ENCODE measurements at regions not wholly inside any gene's neighbourhood (a gene's known extent, or its start where the extent isn't known, plus 50 kb on each side); places are given as distances from the start of the nearest gene placed in this dataset.
A peak's percentile ranks its signal among the peaks of the same experiment; 100 is the strongest.
"Not testable (repeated sequence)": the region's sequence is repeated elsewhere in the genome, so short reads cannot be mapped to it uniquely, and the experiment has no call there.

GRCh38 chr1:5690291-5690690 is 301.9 kb downstream of the NPHP4 start:
- no peaks in the 10 kb centered on the region for H3K36me3 Mint-ChIP-seq
- POLR2A ChIA-PET = no interaction called here
- no peak overlapping the region for H3K4me3 Mint-ChIP-seq
- ATAC-seq (no peak), DNase-seq (no peak)
- H3K9me3 Mint-ChIP-seq = no peaks in the 10 kb centered on the region
- peaks cover 5 to 30% (median 15%) of the 10 kb centered on the region in 5 donors for H3K27me3 Mint-ChIP-seq
- H3K27ac Mint-ChIP-seq = no peak overlapping the region
- peaks cover 0 to 3% (median 0%) of the 10 kb centered on the region in 4 donors for H3K4me1 Mint-ChIP-seq

- no peak overlapping the region for H3K4me3 Mint-ChIP-seq
- no peaks in the 10 kb centered on the region for H3K36me3 Mint-ChIP-seq
- H3K4me1 Mint-ChIP-seq = peaks cover 0 to 6% (median 4%) of the 10 kb centered on the region in 4 donors
- no peak for DNase-seq
- POLR2A ChIA-PET = no interaction called here
- no peak overlapping the region for H3K27ac Mint-ChIP-seq
- no peaks in the 10 kb centered on the region for H3K9me3 Mint-ChIP-seq
- peaks cover 6 to 36% (median 19%) of the 10 kb centered on the region in 5 donors for H3K27me3 Mint-ChIP-seq
- no peak for ATAC-seq
Observed at GRCh38 chr1:5688081-5689077, 303.8 kb downstream of the NPHP4 start.

GRCh38 chr1:5686925-5687706 is 305.1 kb downstream of the NPHP4 start:
- DNase-seq (no peak), ATAC-seq (no peak)
- no peak overlapping the region for H3K4me3 Mint-ChIP-seq
- H3K36me3 Mint-ChIP-seq = no peaks in the 10 kb centered on the region
- peaks cover 6 to 36% (median 16%) of the 10 kb centered on the region in 5 donors for H3K27me3 Mint-ChIP-seq
- H3K9me3 Mint-ChIP-seq = no peaks in the 10 kb centered on the region
- H3K27ac Mint-ChIP-seq = no peak overlapping the region
- peaks cover 0 to 8% (median 6%) of the 10 kb centered on the region in 4 donors for H3K4me1 Mint-ChIP-seq
- POLR2A ChIA-PET = no interaction called here

- POLR2A ChIA-PET = no interaction called here
- Mint-ChIP-seq H3K4me3 (no peak overlapping the region), H3K36me3 (no peaks in the 10 kb centered on the region), H3K27ac (no peak overlapping the region), H3K9me3 (no peaks in the 10 kb centered on the region), H3K4me1 (peaks cover 0 to 8% (median 6%) of the 10 kb centered on the region in 4 donors), H3K27me3 (peaks cover 4 to 33% (median 11%) of the 10 kb centered on the region in 5 donors)
- DNase-seq (no peak), ATAC-seq (no peak)
Observed at GRCh38 chr1:5686195-5686594, 306.0 kb downstream of the NPHP4 start.

GRCh38 chr1:5685446-5686040 is 306.7 kb downstream of the NPHP4 start:
- no peak for DNase-seq
- peaks cover 0 to 8% (median 5%) of the 10 kb centered on the region in 4 donors for H3K4me1 Mint-ChIP-seq
- POLR2A ChIA-PET = no interaction called here
- H3K27me3 Mint-ChIP-seq = peaks cover 2 to 27% (median 11%) of the 10 kb centered on the region in 5 donors
- H3K4me3 Mint-ChIP-seq = no peak overlapping the region
- H3K9me3 Mint-ChIP-seq = peaks cover 0 to under 1% (median 0%) of the 10 kb centered on the region in 9 donors
- H3K36me3 Mint-ChIP-seq = no peaks in the 10 kb centered on the region
- ATAC-seq = no peak
- no peak overlapping the region for H3K27ac Mint-ChIP-seq

- Mint-ChIP-seq H3K27me3 (peaks cover 0 to 29% (median 9%) of the 10 kb centered on the region in 5 donors), H3K4me1 (peaks cover 0 to 8% (median 5%) of the 10 kb centered on the region in 4 donors), H3K9me3 (peaks cover 0 to 2% (median 0%) of the 10 kb centered on the region in 9 donors), H3K36me3 (no peaks in the 10 kb centered on the region), H3K4me3 (no peak overlapping the region), H3K27ac (peak overlapping the region in 2 of 10 donors; percentile 65 to 66)
- no peak for DNase-seq
- POLR2A ChIA-PET = no interaction called here
- no peak for ATAC-seq
Observed at GRCh38 chr1:5684791-5685190, 307.4 kb downstream of the NPHP4 start.

- Mint-ChIP-seq H3K4me3 (no peak overlapping the region), H3K4me1 (peaks cover 0 to 8% (median 5%) of the 10 kb centered on the region in 4 donors), H3K36me3 (peaks cover 0 to 6% (median 0%) of the 10 kb centered on the region in 3 donors), H3K9me3 (peaks cover 0 to 9% (median 3%) of the 10 kb centered on the region in 9 donors), H3K27me3 (peaks cover 4 to 43% (median 17%) of the 10 kb centered on the region in 5 donors), H3K27ac (peak overlapping the region in 1 of 10 donors; percentile 11)
- ATAC-seq (no peak), DNase-seq (no peak)
- POLR2A ChIA-PET = interaction anchor here (1.0 kb wide), 1 partner anchor 16 kb away, joined by 4 read pairs; no protein-coding TSS in a partner anchor
Observed at GRCh38 chr1:5683446-5683845, 308.8 kb downstream of the NPHP4 start.

- ATAC-seq = no peak
- peaks cover 4 to 49% (median 21%) of the 10 kb centered on the region in 5 donors for H3K27me3 Mint-ChIP-seq
- H3K9me3 Mint-ChIP-seq = peaks cover 0 to 14% (median 4%) of the 10 kb centered on the region in 9 donors
- H3K27ac Mint-ChIP-seq = no peak overlapping the region
- POLR2A ChIA-PET = no interaction called here
- no peak for DNase-seq
- H3K36me3 Mint-ChIP-seq = peaks cover 0 to 9% (median 2%) of the 10 kb centered on the region in 3 donors
- no peak overlapping the region for H3K4me3 Mint-ChIP-seq
- H3K4me1 Mint-ChIP-seq = peaks cover 0 to 8% (median 5%) of the 10 kb centered on the region in 4 donors
Observed at GRCh38 chr1:5682626-5683225, 309.5 kb downstream of the NPHP4 start.

GRCh38 chr1:5681654-5682053 is 310.6 kb downstream of the NPHP4 start:
- Mint-ChIP-seq H3K4me3 (no peak overlapping the region), H3K36me3 (peaks cover 0 to 9% (median 2%) of the 10 kb centered on the region in 3 donors), H3K27me3 (peaks cover 4 to 43% (median 17%) of the 10 kb centered on the region in 5 donors), H3K27ac (no peak overlapping the region), H3K4me1 (peaks cover 0 to 8% (median 5%) of the 10 kb centered on the region in 4 donors), H3K9me3 (peaks cover 0 to 14% (median 6%) of the 10 kb centered on the region in 9 donors)
- POLR2A ChIA-PET = no interaction called here
- ATAC-seq = no peak
- no peak for DNase-seq

GRCh38 chr1:5680600-5680999 is 311.6 kb downstream of the NPHP4 start:
- Mint-ChIP-seq H3K36me3 (peaks cover 0 to 18% (median 2%) of the 10 kb centered on the region in 3 donors), H3K4me1 (peaks cover 0 to 8% (median 5%) of the 10 kb centered on the region in 4 donors), H3K4me3 (no peak overlapping the region), H3K27me3 (peaks cover 6 to 32% (median 21%) of the 10 kb centered on the region in 5 donors), H3K27ac (no peak overlapping the region), H3K9me3 (peaks cover under 1 to 21% (median 13%) of the 10 kb centered on the region in 9 donors)
- ATAC-seq = no peak
- POLR2A ChIA-PET = no interaction called here
- DNase-seq = no peak

GRCh38 chr1:5678759-5679158 is 313.5 kb downstream of the NPHP4 start:
- H3K27ac Mint-ChIP-seq = no peak overlapping the region
- peaks cover 0 to 8% (median 3%) of the 10 kb centered on the region in 4 donors for H3K4me1 Mint-ChIP-seq
- H3K36me3 Mint-ChIP-seq = peaks cover 0 to 28% (median 5%) of the 10 kb centered on the region in 3 donors
- ATAC-seq (no peak), DNase-seq (no peak)
- POLR2A ChIA-PET = no interaction called here
- no peak overlapping the region for H3K4me3 Mint-ChIP-seq
- peaks cover 10 to 33% (median 25%) of the 10 kb centered on the region in 9 donors for H3K9me3 Mint-ChIP-seq
- H3K27me3 Mint-ChIP-seq = peaks cover 3 to 24% (median 19%) of the 10 kb centered on the region in 5 donors

GRCh38 chr1:5672355-5672754 is 319.9 kb downstream of the NPHP4 start:
- H3K4me3 Mint-ChIP-seq, ATAC-seq, DNase-seq, H3K27ac Mint-ChIP-seq, POLR2A ChIA-PET: not testable (repeated sequence)
- Mint-ChIP-seq H3K9me3 (peaks cover 12 to 41% (median 25%) of the 10 kb centered on the region in 9 donors), H3K36me3 (peaks cover 0 to 19% (median 3%) of the 10 kb centered on the region in 3 donors), H3K27me3 (peaks cover 0 to 15% (median 3%) of the 10 kb centered on the region in 5 donors), H3K4me1 (peaks cover 0 to 17% (median 9%) of the 10 kb centered on the region in 4 donors)

All from naive thymus-derived CD8-positive, alpha-beta T cell (primary cell).